Keratinocyte (primary cell): ENCODE measurements at regions not wholly inside any gene's neighbourhood (a gene's known extent, or its start where the extent isn't known, plus 50 kb on each side); places are given as distances from the start of the nearest gene placed in this dataset.
"Not testable (repeated sequence)": the region's sequence is repeated elsewhere in the genome, so short reads cannot be mapped to it uniquely, and the experiment has no call there.

Source experiments
- DNase-seq: peaks from one replicate; pipeline ENCODE4 v3.0.0-alpha.2; 2011; ENCODE audit warnings: low read depth, missing footprints, low spot score
- FAIRE-seq: peaks from 2 replicates; lab custom pipeline; 2011; peaks lifted over from hg19 to GRCh38; lab: Jason Lieb, UNC
- H2AFZ ChIP-seq: 2 replicates; pipeline ENCODE4 v1.6.0; 2012; ENCODE audit warnings: low read length, control low read depth, inconsistent platforms; ENCODE audit not compliant: control insufficient read depth
- H3K27ac ChIP-seq: 2 replicates; pipeline ENCODE4 v1.5.1; 2011; ENCODE audit warnings: low read length; ENCODE audit not compliant: control insufficient read depth, insufficient read depth
- H3K27me3 ChIP-seq: 3 replicates; pipeline ENCODE4 v1.6.0; 2011; ENCODE audit warnings: low read length; ENCODE audit not compliant: control insufficient read depth, insufficient read depth; ENCODE audit errors: extremely low read depth
- H3K36me3 ChIP-seq, 2 experiments: 2 replicates in 1 of 2; 3 replicates in 1 of 2; pipeline ENCODE4 v1.5.1; 2011; ENCODE audit warnings: low read length in 2 of 2, mild to moderate bottlenecking in 1 of 2; ENCODE audit not compliant: control insufficient read depth in 2 of 2, insufficient read depth in 2 of 2; ENCODE audit errors: extremely low read depth in 1 of 2
- H3K4me1 ChIP-seq: 3 replicates; pipeline ENCODE4 v1.5.1; 2011; ENCODE audit warnings: low read length; ENCODE audit not compliant: control insufficient read depth, insufficient read depth; ENCODE audit errors: extremely low read depth
- H3K4me2 ChIP-seq: 3 replicates; pipeline ENCODE4 v1.6.0; 2011; ENCODE audit warnings: low read depth, low read length; ENCODE audit not compliant: control insufficient read depth, insufficient read depth; ENCODE audit errors: extremely low read depth
- H3K4me3 ChIP-seq, 3 experiments: fragments of 200-600 bp in 1 of 3; sonication (generic) in 1 of 3; 2 replicates in 2 of 3; 3 replicates in 1 of 3; pipeline ENCODE4 v1.5.1; 2011 to 2016; ENCODE audit warnings: low read length in 3 of 3, mild to moderate bottlenecking in 3 of 3, control low read depth in 2 of 3, inconsistent platforms in 1 of 3, low read depth in 1 of 3, mixed read lengths in 1 of 3, mixed run types in 1 of 3, moderate library complexity in 1 of 3; ENCODE audit not compliant: control insufficient read depth in 2 of 3, insufficient read depth in 2 of 3; ENCODE audit errors: extremely low read depth in 1 of 3
- H3K79me2 ChIP-seq: 2 replicates; pipeline ENCODE4 v1.6.0; 2012; ENCODE audit warnings: low read length; ENCODE audit not compliant: control insufficient read depth, insufficient read depth
- H3K9ac ChIP-seq: 3 replicates; pipeline ENCODE4 v1.6.0; 2011; ENCODE audit warnings: low read length; ENCODE audit not compliant: control insufficient read depth, insufficient read depth; ENCODE audit errors: extremely low read depth
- H3K9me1 ChIP-seq: 3 replicates; pipeline ENCODE4 v1.6.0; 2011; ENCODE audit warnings: low read length; ENCODE audit not compliant: control insufficient read depth, insufficient read depth; ENCODE audit errors: extremely low read depth
- H3K9me3 ChIP-seq: 2 replicates; pipeline ENCODE4 v1.5.1; 2012; ENCODE audit warnings: low read depth, low read length; ENCODE audit not compliant: control insufficient read depth
- H4K20me1 ChIP-seq: 3 replicates; pipeline ENCODE4 v1.6.0; 2011; ENCODE audit warnings: low read length; ENCODE audit not compliant: control insufficient read depth, insufficient read depth; ENCODE audit errors: extremely low read depth
- EZH2 ChIP-seq: IDR thresholded peaks from one replicate; pipeline ENCODE4 v1.6.1; 2012; ENCODE audit warnings: inconsistent platforms, mild to moderate bottlenecking, low read length, moderate library complexity
- dilution Hi-C: fragments of 300-500 bp; cut with MboI; formaldehyde crosslinking; loops from one replicate; pipeline ENCODE4 v1.7.0; 2020; ENCODE audit warnings: low sequenced_read_pairs; ENCODE audit not compliant: extremely low pct_ligation_motif_present
- TF ChIP-seq, protein P1 (sequence below), 3 experiments: IDR thresholded peaks in 1 of 3; conservative IDR thresholded peaks in 1 of 3; optimal IDR thresholded peaks in 1 of 3; 2 replicates in 2 of 3; 3 replicates in 1 of 3; pipeline versions ENCODE3 to v1.5.1; 2011; ENCODE audit warnings: low read length in 3 of 3, mild to moderate bottlenecking in 3 of 3, moderate library complexity in 2 of 3, control low read depth in 1 of 3, inconsistent platforms in 1 of 3; ENCODE audit not compliant: insufficient read depth in 2 of 3; ENCODE audit errors: extremely low read depth in 1 of 3

DNA sequence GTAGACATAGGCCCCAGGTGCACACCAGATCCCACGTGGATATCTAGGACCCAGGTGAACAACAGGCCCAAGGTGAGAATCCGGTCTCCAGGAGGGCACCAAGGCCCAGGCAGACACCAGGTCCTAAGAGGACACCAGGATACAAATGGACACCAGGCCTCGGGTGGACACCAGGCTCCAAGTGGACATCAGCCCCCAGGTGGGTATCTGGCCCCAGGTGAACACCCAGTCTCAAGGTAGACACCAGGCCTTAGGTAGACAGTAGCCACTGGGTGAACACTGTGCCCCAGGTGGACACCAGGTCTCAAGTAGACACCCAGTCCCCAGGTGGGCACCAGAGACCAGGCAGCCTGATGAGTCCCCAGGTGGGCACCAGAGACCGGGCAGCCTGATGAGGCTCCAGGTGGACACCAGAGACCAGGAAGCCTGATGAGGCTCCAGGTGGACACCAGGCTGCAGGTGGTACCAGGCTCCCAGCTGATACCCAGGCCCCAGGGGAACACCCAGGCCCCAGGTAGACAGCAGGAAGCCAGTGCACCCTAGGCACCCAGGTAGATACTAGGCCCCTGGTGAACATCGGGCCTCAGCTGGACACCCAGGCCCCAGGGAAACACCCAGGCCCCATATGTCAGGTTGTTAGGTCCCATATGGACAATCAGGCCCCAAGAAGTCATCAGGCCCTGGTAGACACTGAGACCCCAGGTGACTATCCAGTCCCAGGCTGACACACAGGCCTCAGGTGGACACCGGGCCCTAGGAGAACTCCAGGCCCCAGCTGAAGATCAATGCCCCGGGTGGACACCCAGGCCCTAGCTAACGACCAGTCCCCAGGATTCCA, 55.1 kb upstream of the SEPTIN5 start:
- Histone ChIP-seq H3K79me2 (no peaks in the 10 kb centered on the region), H4K20me1 (no peaks in the 10 kb centered on the region), H3K9me3 (no peaks in the 10 kb centered on the region), H3K36me3 (no peaks in the 10 kb centered on the region), H3K9ac (no peak overlapping the region), H3K27ac (no peak overlapping the region), H2AFZ (no peak overlapping the region), H3K4me1 (no peaks in the 10 kb centered on the region), H3K27me3 (no peaks in the 10 kb centered on the region), H3K4me3 (no peak overlapping the region), H3K9me1 (no peaks in the 10 kb centered on the region), H3K4me2 (no peak overlapping the region)
- dilution Hi-C loops = no loop called here
- DNase-seq = no peak
- FAIRE-seq = no peak
- TF ChIP-seq EZH2 = no peak
- TF ChIP-seq, protein P1, sequence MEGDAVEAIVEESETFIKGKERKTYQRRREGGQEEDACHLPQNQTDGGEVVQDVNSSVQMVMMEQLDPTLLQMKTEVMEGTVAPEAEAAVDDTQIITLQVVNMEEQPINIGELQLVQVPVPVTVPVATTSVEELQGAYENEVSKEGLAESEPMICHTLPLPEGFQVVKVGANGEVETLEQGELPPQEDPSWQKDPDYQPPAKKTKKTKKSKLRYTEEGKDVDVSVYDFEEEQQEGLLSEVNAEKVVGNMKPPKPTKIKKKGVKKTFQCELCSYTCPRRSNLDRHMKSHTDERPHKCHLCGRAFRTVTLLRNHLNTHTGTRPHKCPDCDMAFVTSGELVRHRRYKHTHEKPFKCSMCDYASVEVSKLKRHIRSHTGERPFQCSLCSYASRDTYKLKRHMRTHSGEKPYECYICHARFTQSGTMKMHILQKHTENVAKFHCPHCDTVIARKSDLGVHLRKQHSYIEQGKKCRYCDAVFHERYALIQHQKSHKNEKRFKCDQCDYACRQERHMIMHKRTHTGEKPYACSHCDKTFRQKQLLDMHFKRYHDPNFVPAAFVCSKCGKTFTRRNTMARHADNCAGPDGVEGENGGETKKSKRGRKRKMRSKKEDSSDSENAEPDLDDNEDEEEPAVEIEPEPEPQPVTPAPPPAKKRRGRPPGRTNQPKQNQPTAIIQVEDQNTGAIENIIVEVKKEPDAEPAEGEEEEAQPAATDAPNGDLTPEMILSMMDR (optimal IDR thresholded peaks at IDR 0.05 in 1 of 3, IDR thresholded peaks at IDR 0.05 in 1 of 3, conservative IDR thresholded peaks at IDR 0.05 in 1 of 3; ENCODE audit: extremely low read depth in 1 of 3, insufficient read depth in 2 of 3, low read length in 3 of 3) = no peak

DNA sequence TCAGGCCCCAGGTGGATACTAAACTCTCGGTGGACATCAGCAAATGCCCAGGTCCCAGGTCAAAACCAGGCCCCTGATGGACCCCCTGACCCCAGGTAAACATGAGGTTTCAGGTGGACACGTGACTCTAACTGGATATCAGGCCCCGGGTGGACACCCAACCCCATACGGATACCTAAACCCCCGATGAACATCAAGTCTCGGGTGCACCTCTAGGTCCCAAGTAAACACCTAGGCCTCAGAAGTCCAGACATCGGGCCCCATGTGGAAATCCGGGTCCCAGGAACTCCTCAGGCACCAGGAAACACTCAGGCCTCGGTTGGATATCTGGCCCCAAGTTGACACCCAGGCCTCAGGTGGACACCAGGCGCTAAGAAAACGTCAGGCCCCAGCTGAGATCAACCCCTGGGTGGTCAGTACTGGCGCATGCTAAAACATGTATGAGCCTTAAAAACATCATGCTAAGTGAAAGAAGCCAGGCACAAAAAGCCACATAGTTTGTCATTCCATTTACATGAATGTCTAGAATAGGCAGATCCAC, 54.4 kb upstream of the SEPTIN5 start:
- H3K4me2 ChIP-seq = no peak overlapping the region
- TF ChIP-seq EZH2 = no peak
- TF ChIP-seq, protein P1 (optimal IDR thresholded peaks at IDR 0.05 in 1 of 3, IDR thresholded peaks at IDR 0.05 in 1 of 3, conservative IDR thresholded peaks at IDR 0.05 in 1 of 3; ENCODE audit: extremely low read depth in 1 of 3, insufficient read depth in 2 of 3, low read length in 3 of 3) = no peak
- FAIRE-seq = no peak
- dilution Hi-C loops = no loop called here
- H3K9me3 ChIP-seq = no peaks in the 10 kb centered on the region
- no peak for DNase-seq
- H3K27me3 ChIP-seq = no peaks in the 10 kb centered on the region
- no peaks in the 10 kb centered on the region for H3K79me2 ChIP-seq
- no peaks in the 10 kb centered on the region for H3K9me1 ChIP-seq
- H3K4me3 ChIP-seq = no peak overlapping the region
- no peak overlapping the region for H3K27ac ChIP-seq
- no peak overlapping the region for H3K9ac ChIP-seq
- no peaks in the 10 kb centered on the region for H3K4me1 ChIP-seq
- no peaks in the 10 kb centered on the region for H3K36me3 ChIP-seq
- no peak overlapping the region for H2AFZ ChIP-seq
- H4K20me1 ChIP-seq = no peaks in the 10 kb centered on the region

DNA sequence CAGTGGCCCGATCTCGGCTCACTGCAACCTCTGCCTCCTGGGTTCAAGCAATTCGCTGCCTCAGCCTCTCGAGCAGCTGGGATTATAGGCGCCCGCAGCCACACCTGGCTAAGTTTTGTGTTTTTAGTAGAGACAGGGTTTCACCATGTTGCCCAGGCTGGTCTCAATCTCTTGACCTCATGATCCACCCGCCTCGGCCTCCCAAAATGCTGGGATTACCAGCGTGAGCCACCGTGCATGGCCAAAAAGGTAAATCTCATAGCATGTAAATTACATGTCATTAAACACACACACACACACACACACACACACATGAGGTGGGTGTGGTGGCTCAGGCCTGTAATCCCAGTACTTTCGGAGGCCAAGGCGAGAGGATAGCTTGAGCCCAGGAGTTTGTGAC, 53.7 kb upstream of the SEPTIN5 start:
- H3K4me1 ChIP-seq, dilution Hi-C loops, H3K9me3 ChIP-seq, H3K4me2 ChIP-seq, H3K27ac ChIP-seq, DNase-seq, H3K79me2 ChIP-seq, H2AFZ ChIP-seq, FAIRE-seq, H3K36me3 ChIP-seq, H4K20me1 ChIP-seq, H3K9ac ChIP-seq, H3K4me3 ChIP-seq, H3K27me3 ChIP-seq, H3K9me1 ChIP-seq: not testable (repeated sequence)
